GM23338 (cell line): ENCODE measurements at regions not wholly inside any gene's neighbourhood (a gene's known extent, or its start where the extent isn't known, plus 50 kb on each side); places are given as distances from the start of the nearest gene placed in this dataset.

Experiments used
- CREB1 ChIP-seq: fragments of 250-450 bp; sonication (Bioruptor Pico); IDR thresholded peaks from 2 replicates; pipeline ENCODE4 v1.5.0; 2020; ENCODE audit warnings: low read depth, mild to moderate bottlenecking, moderate library complexity
- EZH2 ChIP-seq: fragments of 200-600 bp; sonication (generic); IDR thresholded peaks from one replicate; pipeline ENCODE4 v1.8.0; 2017; ENCODE audit warnings: antibody characterized with exemption, mild to moderate bottlenecking, low read depth; ENCODE audit not compliant: unreplicated experiment
- EZH2phosphoT487 ChIP-seq: fragments of 200-600 bp; sonication (generic); IDR thresholded peaks from one replicate; pipeline ENCODE4 v1.8.1; 2018; ENCODE audit warnings: antibody characterized with exemption; ENCODE audit not compliant: unreplicated experiment
- JUNB ChIP-seq: IDR thresholded peaks from one replicate; pipeline ENCODE4 v1.6.1; 2016; ENCODE audit warnings: antibody characterized with exemption; ENCODE audit not compliant: unreplicated experiment
- NANOG ChIP-seq: IDR thresholded peaks from 2 replicates; pipeline ENCODE4 v1.6.1; 2016; ENCODE audit warnings: antibody characterized with exemption, borderline replicate concordance
- POLR2AphosphoS5 ChIP-seq: IDR thresholded peaks from 2 replicates; pipeline ENCODE4 v1.6.1; 2016; ENCODE audit warnings: antibody characterized with exemption, low read depth
- STAT1 ChIP-seq: IDR thresholded peaks from one replicate; pipeline ENCODE4 v1.6.1; 2016; ENCODE audit warnings: antibody characterized with exemption; ENCODE audit not compliant: unreplicated experiment
- ZNF114 ChIP-seq: fragments of 250-450 bp; sonication (Bioruptor Pico); IDR thresholded peaks from 2 replicates; pipeline ENCODE4 v1.5.0; 2020; ENCODE audit warnings: mild to moderate bottlenecking, moderate library complexity
- ZNF331 ChIP-seq: fragments of 250-450 bp; sonication (Bioruptor Pico); IDR thresholded peaks from 2 replicates; pipeline ENCODE4 v1.5.0; 2020; ENCODE audit warnings: low read depth, mild to moderate bottlenecking, moderate library complexity
- TF ChIP-seq, protein P1 (sequence below), 2 experiments: fragments of 200-600 bp in 1 of 2; sonication (generic) in 1 of 2; conservative IDR thresholded peaks; 2 replicates each; pipeline versions ENCODE4 v1.5.1 to v1.6.1; 2016 to 2017; ENCODE audit warnings: antibody characterized with exemption in 2 of 2, low read depth in 2 of 2, mild to moderate bottlenecking in 2 of 2, moderate library complexity in 1 of 2
- TF ChIP-seq, protein P2 (sequence below): IDR thresholded peaks from one replicate; pipeline ENCODE4 v1.6.1; 2018; ENCODE audit warnings: antibody characterized with exemption; ENCODE audit not compliant: unreplicated experiment
- TF ChIP-seq, protein P3 (sequence below): fragments of 250-450 bp; sonication (Bioruptor Pico); IDR thresholded peaks from 2 replicates; pipeline ENCODE4 v1.5.0; 2020; ENCODE audit warnings: mild to moderate bottlenecking, moderate library complexity
- TF ChIP-seq, protein P4 (sequence below): IDR thresholded peaks from 2 replicates; pipeline ENCODE4 v1.6.1; 2016; ENCODE audit warnings: antibody characterized with exemption

DNA sequence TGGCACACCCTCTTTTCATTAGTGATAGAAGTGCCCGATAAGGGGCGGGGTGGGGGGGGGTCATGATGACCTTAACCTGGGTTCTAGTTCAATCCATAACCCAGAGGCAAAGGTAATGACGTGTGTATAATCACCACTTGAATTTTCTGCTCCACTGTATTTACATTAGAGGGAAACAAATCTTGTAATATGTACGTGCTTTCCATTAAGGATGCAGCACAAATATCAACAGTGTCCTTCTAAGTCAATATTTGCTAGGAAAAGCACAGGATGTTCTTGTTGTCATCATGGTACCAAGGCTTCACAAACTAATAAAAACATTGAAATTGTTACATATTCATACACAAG, 121.2 kb upstream of the SLC38A2 start:
- TF ChIP-seq EZH2 (no peak), POLR2AphosphoS5 (no peak), EZH2phosphoT487 (no peak), JUNB (no peak), NANOG (no peak), ZNF114 (CRISPR knock-in tag) (no peak), ZNF331 (no peak), STAT1 (no peak), CREB1 (CRISPR knock-in tag) (no peak)
- TF ChIP-seq, protein P1, sequence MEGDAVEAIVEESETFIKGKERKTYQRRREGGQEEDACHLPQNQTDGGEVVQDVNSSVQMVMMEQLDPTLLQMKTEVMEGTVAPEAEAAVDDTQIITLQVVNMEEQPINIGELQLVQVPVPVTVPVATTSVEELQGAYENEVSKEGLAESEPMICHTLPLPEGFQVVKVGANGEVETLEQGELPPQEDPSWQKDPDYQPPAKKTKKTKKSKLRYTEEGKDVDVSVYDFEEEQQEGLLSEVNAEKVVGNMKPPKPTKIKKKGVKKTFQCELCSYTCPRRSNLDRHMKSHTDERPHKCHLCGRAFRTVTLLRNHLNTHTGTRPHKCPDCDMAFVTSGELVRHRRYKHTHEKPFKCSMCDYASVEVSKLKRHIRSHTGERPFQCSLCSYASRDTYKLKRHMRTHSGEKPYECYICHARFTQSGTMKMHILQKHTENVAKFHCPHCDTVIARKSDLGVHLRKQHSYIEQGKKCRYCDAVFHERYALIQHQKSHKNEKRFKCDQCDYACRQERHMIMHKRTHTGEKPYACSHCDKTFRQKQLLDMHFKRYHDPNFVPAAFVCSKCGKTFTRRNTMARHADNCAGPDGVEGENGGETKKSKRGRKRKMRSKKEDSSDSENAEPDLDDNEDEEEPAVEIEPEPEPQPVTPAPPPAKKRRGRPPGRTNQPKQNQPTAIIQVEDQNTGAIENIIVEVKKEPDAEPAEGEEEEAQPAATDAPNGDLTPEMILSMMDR (conservative IDR thresholded peaks at IDR 0.05; ENCODE audit: low read depth in 2 of 2), result no peak
- TF ChIP-seq, protein P2, sequence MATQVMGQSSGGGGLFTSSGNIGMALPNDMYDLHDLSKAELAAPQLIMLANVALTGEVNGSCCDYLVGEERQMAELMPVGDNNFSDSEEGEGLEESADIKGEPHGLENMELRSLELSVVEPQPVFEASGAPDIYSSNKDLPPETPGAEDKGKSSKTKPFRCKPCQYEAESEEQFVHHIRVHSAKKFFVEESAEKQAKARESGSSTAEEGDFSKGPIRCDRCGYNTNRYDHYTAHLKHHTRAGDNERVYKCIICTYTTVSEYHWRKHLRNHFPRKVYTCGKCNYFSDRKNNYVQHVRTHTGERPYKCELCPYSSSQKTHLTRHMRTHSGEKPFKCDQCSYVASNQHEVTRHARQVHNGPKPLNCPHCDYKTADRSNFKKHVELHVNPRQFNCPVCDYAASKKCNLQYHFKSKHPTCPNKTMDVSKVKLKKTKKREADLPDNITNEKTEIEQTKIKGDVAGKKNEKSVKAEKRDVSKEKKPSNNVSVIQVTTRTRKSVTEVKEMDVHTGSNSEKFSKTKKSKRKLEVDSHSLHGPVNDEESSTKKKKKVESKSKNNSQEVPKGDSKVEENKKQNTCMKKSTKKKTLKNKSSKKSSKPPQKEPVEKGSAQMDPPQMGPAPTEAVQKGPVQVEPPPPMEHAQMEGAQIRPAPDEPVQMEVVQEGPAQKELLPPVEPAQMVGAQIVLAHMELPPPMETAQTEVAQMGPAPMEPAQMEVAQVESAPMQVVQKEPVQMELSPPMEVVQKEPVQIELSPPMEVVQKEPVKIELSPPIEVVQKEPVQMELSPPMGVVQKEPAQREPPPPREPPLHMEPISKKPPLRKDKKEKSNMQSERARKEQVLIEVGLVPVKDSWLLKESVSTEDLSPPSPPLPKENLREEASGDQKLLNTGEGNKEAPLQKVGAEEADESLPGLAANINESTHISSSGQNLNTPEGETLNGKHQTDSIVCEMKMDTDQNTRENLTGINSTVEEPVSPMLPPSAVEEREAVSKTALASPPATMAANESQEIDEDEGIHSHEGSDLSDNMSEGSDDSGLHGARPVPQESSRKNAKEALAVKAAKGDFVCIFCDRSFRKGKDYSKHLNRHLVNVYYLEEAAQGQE, result no peak
- TF ChIP-seq, protein P3, sequence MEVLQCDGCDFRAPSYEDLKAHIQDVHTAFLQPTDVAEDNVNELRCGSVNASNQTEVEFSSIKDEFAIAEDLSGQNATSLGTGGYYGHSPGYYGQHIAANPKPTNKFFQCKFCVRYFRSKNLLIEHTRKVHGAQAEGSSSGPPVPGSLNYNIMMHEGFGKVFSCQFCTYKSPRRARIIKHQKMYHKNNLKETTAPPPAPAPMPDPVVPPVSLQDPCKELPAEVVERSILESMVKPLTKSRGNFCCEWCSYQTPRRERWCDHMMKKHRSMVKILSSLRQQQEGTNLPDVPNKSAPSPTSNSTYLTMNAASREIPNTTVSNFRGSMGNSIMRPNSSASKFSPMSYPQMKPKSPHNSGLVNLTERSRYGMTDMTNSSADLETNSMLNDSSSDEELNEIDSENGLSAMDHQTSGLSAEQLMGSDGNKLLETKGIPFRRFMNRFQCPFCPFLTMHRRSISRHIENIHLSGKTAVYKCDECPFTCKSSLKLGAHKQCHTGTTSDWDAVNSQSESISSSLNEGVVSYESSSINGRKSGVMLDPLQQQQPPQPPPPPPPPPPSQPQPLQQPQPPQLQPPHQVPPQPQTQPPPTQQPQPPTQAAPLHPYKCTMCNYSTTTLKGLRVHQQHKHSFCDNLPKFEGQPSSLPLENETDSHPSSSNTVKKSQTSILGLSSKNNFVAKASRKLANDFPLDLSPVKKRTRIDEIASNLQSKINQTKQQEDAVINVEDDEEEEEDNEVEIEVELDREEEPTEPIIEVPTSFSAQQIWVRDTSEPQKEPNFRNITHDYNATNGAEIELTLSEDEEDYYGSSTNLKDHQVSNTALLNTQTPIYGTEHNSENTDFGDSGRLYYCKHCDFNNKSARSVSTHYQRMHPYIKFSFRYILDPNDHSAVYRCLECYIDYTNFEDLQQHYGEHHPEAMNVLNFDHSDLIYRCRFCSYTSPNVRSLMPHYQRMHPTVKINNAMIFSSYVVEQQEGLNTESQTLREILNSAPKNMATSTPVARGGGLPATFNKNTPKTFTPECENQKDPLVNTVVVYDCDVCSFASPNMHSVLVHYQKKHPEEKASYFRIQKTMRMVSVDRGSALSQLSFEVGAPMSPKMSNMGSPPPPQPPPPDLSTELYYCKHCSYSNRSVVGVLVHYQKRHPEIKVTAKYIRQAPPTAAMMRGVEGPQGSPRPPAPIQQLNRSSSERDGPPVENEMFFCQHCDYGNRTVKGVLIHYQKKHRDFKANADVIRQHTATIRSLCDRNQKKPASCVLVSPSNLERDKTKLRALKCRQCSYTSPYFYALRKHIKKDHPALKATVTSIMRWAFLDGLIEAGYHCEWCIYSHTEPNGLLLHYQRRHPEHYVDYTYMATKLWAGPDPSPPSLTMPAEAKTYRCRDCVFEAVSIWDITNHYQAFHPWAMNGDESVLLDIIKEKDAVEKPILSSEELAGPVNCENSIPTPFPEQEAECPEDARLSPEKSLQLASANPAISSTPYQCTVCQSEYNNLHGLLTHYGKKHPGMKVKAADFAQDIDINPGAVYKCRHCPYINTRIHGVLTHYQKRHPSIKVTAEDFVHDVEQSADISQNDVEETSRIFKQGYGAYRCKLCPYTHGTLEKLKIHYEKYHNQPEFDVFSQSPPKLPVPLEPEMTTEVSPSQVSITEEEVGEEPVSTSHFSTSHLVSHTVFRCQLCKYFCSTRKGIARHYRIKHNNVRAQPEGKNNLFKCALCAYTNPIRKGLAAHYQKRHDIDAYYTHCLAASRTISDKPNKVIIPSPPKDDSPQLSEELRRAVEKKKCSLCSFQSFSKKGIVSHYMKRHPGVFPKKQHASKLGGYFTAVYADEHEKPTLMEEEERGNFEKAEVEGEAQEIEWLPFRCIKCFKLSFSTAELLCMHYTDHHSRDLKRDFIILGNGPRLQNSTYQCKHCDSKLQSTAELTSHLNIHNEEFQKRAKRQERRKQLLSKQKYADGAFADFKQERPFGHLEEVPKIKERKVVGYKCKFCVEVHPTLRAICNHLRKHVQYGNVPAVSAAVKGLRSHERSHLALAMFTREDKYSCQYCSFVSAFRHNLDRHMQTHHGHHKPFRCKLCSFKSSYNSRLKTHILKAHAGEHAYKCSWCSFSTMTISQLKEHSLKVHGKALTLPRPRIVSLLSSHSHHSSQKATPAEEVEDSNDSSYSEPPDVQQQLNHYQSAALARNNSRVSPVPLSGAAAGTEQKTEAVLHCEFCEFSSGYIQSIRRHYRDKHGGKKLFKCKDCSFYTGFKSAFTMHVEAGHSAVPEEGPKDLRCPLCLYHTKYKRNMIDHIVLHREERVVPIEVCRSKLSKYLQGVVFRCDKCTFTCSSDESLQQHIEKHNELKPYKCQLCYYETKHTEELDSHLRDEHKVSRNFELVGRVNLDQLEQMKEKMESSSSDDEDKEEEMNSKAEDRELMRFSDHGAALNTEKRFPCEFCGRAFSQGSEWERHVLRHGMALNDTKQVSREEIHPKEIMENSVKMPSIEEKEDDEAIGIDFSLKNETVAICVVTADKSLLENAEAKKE, result no peak
- TF ChIP-seq, protein P4, sequence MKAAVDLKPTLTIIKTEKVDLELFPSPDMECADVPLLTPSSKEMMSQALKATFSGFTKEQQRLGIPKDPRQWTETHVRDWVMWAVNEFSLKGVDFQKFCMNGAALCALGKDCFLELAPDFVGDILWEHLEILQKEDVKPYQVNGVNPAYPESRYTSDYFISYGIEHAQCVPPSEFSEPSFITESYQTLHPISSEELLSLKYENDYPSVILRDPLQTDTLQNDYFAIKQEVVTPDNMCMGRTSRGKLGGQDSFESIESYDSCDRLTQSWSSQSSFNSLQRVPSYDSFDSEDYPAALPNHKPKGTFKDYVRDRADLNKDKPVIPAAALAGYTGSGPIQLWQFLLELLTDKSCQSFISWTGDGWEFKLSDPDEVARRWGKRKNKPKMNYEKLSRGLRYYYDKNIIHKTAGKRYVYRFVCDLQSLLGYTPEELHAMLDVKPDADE, result no peak
